Kidney (tissue), 13 donors: ENCODE measurements at regions not wholly inside any gene's neighbourhood (a gene's known extent, or its start where the extent isn't known, plus 50 kb on each side); places are given as distances from the start of the nearest gene placed in this dataset.
A peak's percentile ranks its signal among the peaks of the same experiment; 100 is the strongest.

Experiments
- DNase-seq, 5 donors: peaks; one replicate each; pipeline ENCODE4 v3.0.0-alpha.2; 2013 to 2020
- FAIRE-seq: peaks from 2 replicates; lab custom pipeline; 2012; peaks lifted over from hg19 to GRCh38; lab: Jason Lieb, UNC
- H3K27ac ChIP-seq, 2 donors: one replicate each; pipeline ENCODE4 v1.7.0; 2013; ENCODE audit warnings: low read depth in 2 of 2, low read length in 2 of 2, inconsistent platforms in 1 of 2
- H3K27me3 ChIP-seq: one replicate; pipeline ENCODE4 v1.7.1; 2013; ENCODE audit warnings: low read length, inconsistent platforms; ENCODE audit not compliant: control insufficient read depth, insufficient read depth
- H3K36me3 ChIP-seq, 3 donors: one replicate each; pipeline versions ENCODE4 v1.7.0 to v1.7.1; 2013; ENCODE audit warnings: low read length in 3 of 3, control low read depth in 1 of 3, inconsistent platforms in 1 of 3; ENCODE audit not compliant: insufficient read depth in 3 of 3, control insufficient read depth in 2 of 3
- H3K4me1 ChIP-seq, 3 donors: one replicate each; pipeline versions ENCODE4 v1.7.0 to v1.7.1; 2013; ENCODE audit warnings: low read length in 3 of 3, inconsistent platforms in 1 of 3, low read depth in 1 of 3; ENCODE audit not compliant: control insufficient read depth in 2 of 3, insufficient read depth in 2 of 3
- H3K4me3 ChIP-seq, 3 donors: one replicate each; pipeline versions ENCODE4 v1.7.0 to v1.8.1; 2013; ENCODE audit warnings: low read length in 3 of 3, control low read depth in 1 of 3, inconsistent platforms in 1 of 3
- H3K9ac ChIP-seq, 3 donors: one replicate each; pipeline versions ENCODE4 v1.7.0 to v1.7.1; 2013; ENCODE audit warnings: low read length in 3 of 3, control low read depth in 1 of 3, inconsistent platforms in 1 of 3
- H3K9me3 ChIP-seq, 3 donors: one replicate each; pipeline versions ENCODE4 v1.7.0 to v1.7.1; 2013; ENCODE audit warnings: low read length in 3 of 3, control low read depth in 1 of 3, inconsistent platforms in 1 of 3; ENCODE audit not compliant: control insufficient read depth in 2 of 3, insufficient read depth in 1 of 3
- CTCF ChIP-seq: IDR thresholded peaks from 3 replicates; pipeline ENCODE4 v1.5.1; 2012; ENCODE audit warnings: mild to moderate bottlenecking, moderate library complexity, borderline replicate concordance; ENCODE audit not compliant: insufficient read depth; ENCODE audit errors: extremely low read depth
- intact Hi-C: fragments of 100-400 bp; cut with DNase I; formaldehyde crosslinking; loops from one replicate; pipeline ENCODE4 v1.11.1; 2022
- donor health status: control.
- donor health status: control.
- donor health status: control.
- donor health status: control.
- donor health status: control.
- donor health status: DM: yes; HTN: yes; CAD: no.
- donor health status: Normal renal cell carcinoma (clear cell type).

- no peak overlapping the region for H3K9ac ChIP-seq
- no peaks in the 10 kb centered on the region for H3K36me3 ChIP-seq
- TF ChIP-seq CTCF, result no peak
- intact Hi-C loops, result no loop called here
- H3K9me3 ChIP-seq, result no peaks in the 10 kb centered on the region
- H3K4me3 ChIP-seq, result no peak overlapping the region
- DNase-seq, result peak in 1 of 5 donors; percentile 7
- no peak overlapping the region for H3K27ac ChIP-seq
- H3K4me1 ChIP-seq, result peaks cover 0 to 7% (median 3%) of the 10 kb centered on the region in 3 donors
- no peaks in the 10 kb centered on the region for H3K27me3 ChIP-seq
- FAIRE-seq, result no peak
These were observed 171.3 kb upstream of the CST7 start for GRCh38 chr20:24777746-24778145.

GRCh38 chr20:24778585-24779031 is 170.5 kb upstream of the CST7 start:
- TF ChIP-seq CTCF, result no peak
- intact Hi-C loops, result no loop called here
- peak in 2 of 5 donors; percentile 28 to 80 for DNase-seq
- no peaks in the 10 kb centered on the region for H3K27me3 ChIP-seq
- H3K4me3 ChIP-seq, result no peak overlapping the region
- H3K9ac ChIP-seq, result no peak overlapping the region
- FAIRE-seq, result no peak
- no peaks in the 10 kb centered on the region for H3K36me3 ChIP-seq
- no peak overlapping the region for H3K27ac ChIP-seq
- peaks cover 0 to 7% (median 3%) of the 10 kb centered on the region in 3 donors for H3K4me1 ChIP-seq
- no peaks in the 10 kb centered on the region for H3K9me3 ChIP-seq

GRCh38 chr20:24779131-24779530 is 169.9 kb upstream of the CST7 start:
- intact Hi-C loops, result no loop called here
- Histone ChIP-seq H3K9me3 (no peaks in the 10 kb centered on the region), H3K4me3 (no peak overlapping the region), H3K27me3 (no peaks in the 10 kb centered on the region), H3K27ac (no peak overlapping the region), H3K36me3 (no peaks in the 10 kb centered on the region), H3K4me1 (peaks cover 0 to 7% (median 3%) of the 10 kb centered on the region in 3 donors), H3K9ac (no peak overlapping the region)
- TF ChIP-seq CTCF, result no peak
- FAIRE-seq (no peak), DNase-seq (peak in 1 of 5 donors; percentile 23)

- H3K9ac ChIP-seq, result no peak overlapping the region
- FAIRE-seq, result no peak
- peaks cover 1 to 7% (median 3%) of the 10 kb centered on the region in 3 donors for H3K4me1 ChIP-seq
- no peak overlapping the region for H3K27ac ChIP-seq
- no peak for TF ChIP-seq CTCF
- no peaks in the 10 kb centered on the region for H3K9me3 ChIP-seq
- no peaks in the 10 kb centered on the region for H3K36me3 ChIP-seq
- no peak overlapping the region for H3K4me3 ChIP-seq
- intact Hi-C loops, result no loop called here
- DNase-seq, result no peak
- no peaks in the 10 kb centered on the region for H3K27me3 ChIP-seq
These were observed 169.1 kb upstream of the CST7 start for GRCh38 chr20:24779946-24780345.
